ENCODE measurements at regions not wholly inside any gene's neighbourhood (a gene's known extent, or its start where the extent isn't known, plus 50 kb on each side); places are given as distances from the start of the nearest gene placed in this dataset.

DNA sequence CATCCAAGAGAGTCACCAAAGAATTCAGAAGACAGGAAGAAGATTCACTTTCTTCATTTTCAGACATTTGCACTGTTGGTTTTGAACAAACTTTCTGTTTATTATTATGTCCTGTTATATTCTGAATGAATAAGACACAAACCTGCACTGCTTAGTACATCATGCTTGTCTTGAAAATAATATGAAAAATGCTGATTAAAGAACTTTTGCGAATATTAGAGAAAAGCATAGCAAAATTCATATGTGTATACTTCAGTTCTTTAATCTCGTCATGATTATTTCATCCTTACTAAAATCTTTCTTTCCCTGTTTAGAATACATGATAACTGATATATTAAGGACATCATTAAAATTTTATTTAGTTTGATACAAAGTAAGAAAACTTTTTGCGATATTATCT lies 504.1 kb downstream of the POM121L12 start:
- DNase-seq, result no peak

GRCh38 chr7:53541475-53541874 lies 506.0 kb downstream of the POM121L12 start:
- DNase-seq, result peak; percentile 17

DNA sequence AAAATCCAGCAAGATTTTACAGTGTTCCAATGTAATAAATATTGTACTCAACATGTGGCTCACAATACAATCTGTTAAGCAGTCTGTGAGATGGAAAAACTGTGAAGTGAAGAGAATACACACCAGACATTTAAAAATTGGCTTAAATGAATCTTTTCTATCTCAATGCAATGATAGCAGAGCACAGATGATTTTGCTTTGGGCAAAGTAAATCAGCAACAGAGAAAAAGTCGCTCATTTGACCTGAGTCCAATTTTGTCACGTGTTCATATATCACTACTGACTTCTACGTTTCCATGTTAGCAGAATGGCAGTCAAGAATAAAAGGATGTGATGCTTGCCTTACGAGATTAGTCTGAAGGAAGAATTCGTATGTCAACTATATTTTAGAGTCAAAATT lies 506.7 kb downstream of the POM121L12 start:
- DNase-seq, result no peak
